DND-41 (cell line): ENCODE measurements at regions not wholly inside any gene's neighbourhood (a gene's known extent, or its start where the extent isn't known, plus 50 kb on each side); places are given as distances from the start of the nearest gene placed in this dataset.

ENCODE experiments used
- EZH2 ChIP-seq: IDR thresholded peaks from 3 replicates; pipeline ENCODE4 v1.6.1; 2012; ENCODE audit warnings: borderline replicate concordance, low read depth, mild to moderate bottlenecking, moderate library complexity, low read length, inconsistent platforms; ENCODE audit not compliant: severe bottlenecking
- TF ChIP-seq, protein P1 (sequence below): IDR thresholded peaks from 2 replicates; pipeline ENCODE4 v1.5.1; 2012; ENCODE audit warnings: borderline replicate concordance, low read length, moderate library complexity, mild to moderate bottlenecking; ENCODE audit not compliant: poor library complexity, severe bottlenecking; ENCODE audit errors: extremely low read depth

DNA sequence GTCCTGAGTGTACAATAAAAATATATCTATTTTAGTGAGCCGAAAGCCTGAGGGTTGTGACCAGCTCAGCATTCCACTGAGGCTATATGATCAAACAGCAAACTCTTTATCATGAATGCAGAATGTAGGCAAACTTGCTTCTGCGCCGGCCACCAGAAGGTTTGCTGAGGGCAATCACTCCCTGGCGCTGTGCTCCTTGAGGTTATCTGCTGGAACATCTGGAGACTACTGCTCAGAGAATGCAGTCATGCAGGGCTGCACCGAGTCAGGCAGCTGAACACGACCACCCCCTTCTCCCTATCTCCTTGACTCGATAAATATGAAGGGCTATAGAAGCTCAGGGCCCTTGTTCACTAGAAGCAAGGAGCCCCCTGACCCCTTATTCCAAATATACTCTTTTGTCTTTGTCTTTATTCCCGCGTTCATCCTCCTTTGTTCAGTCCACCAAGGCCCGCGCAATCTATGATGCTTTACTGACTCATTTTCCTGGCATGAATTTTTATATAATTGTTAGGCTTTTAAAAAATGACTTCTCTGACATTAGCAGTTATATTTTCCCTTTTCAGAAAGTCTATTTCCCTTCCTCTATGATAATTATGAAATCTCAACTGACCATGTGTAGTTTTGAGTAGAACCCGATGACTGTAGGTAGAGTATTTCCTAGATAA, 1089.3 kb downstream of the SLC16A7 start:
- TF ChIP-seq, protein P1, sequence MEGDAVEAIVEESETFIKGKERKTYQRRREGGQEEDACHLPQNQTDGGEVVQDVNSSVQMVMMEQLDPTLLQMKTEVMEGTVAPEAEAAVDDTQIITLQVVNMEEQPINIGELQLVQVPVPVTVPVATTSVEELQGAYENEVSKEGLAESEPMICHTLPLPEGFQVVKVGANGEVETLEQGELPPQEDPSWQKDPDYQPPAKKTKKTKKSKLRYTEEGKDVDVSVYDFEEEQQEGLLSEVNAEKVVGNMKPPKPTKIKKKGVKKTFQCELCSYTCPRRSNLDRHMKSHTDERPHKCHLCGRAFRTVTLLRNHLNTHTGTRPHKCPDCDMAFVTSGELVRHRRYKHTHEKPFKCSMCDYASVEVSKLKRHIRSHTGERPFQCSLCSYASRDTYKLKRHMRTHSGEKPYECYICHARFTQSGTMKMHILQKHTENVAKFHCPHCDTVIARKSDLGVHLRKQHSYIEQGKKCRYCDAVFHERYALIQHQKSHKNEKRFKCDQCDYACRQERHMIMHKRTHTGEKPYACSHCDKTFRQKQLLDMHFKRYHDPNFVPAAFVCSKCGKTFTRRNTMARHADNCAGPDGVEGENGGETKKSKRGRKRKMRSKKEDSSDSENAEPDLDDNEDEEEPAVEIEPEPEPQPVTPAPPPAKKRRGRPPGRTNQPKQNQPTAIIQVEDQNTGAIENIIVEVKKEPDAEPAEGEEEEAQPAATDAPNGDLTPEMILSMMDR = no peak
- TF ChIP-seq EZH2 = no peak
